SK-N-SH treated with all-trans-retinoic acid at 6 μM for 48 hours (cell line): ENCODE measurements at regions not wholly inside any gene's neighbourhood (a gene's known extent, or its start where the extent isn't known, plus 50 kb on each side); places are given as distances from the start of the nearest gene placed in this dataset.
A peak's percentile ranks its signal among the peaks of the same experiment; 100 is the strongest.

Source experiments
- ATAC-seq: fragments of 200-7000 bp; cut with Tn5 transposase; 3 replicates; pipeline ENCODE4 v1.9.1; 2020; ENCODE audit warnings: mild to moderate bottlenecking, moderate library complexity
- ARNTL ChIP-seq: fragments of 450-650 bp; formaldehyde crosslinking; IDR thresholded peaks from 2 replicates; pipeline ENCODE4 v1.5.0; 2020; ENCODE audit warnings: low read depth, mild to moderate bottlenecking, moderate library complexity, borderline replicate concordance
- BACH2 ChIP-seq: fragments of 250-450 bp; sonication (Bioruptor Pico); IDR thresholded peaks from 2 replicates; pipeline ENCODE4 v1.9.0; 2021; ENCODE audit warnings: mild to moderate bottlenecking, borderline replicate concordance
- ISL1 ChIP-seq: fragments of 250-450 bp; sonication (Bioruptor Pico); IDR thresholded peaks from 2 replicates; pipeline ENCODE4 v2.1.2; 2022; ENCODE audit warnings: mild to moderate bottlenecking, moderate library complexity
- OSR1 ChIP-seq: fragments of 250-450 bp; sonication (Bioruptor Pico); IDR thresholded peaks from 2 replicates; pipeline ENCODE4 v1.8.0; 2022; ENCODE audit warnings: moderate library complexity, mild to moderate bottlenecking, inconsistent platforms
- PPARA ChIP-seq: fragments of 250-450 bp; sonication (Bioruptor Pico); IDR thresholded peaks from 2 replicates; pipeline ENCODE4 v1.5.0; 2020; ENCODE audit warnings: mild to moderate bottlenecking, borderline replicate concordance
- SNAI2 ChIP-seq: fragments of 250-450 bp; sonication (Bioruptor Pico); IDR thresholded peaks from 2 replicates; pipeline ENCODE4 v1.5.0; 2020; ENCODE audit warnings: mild to moderate bottlenecking, moderate library complexity
- TCF4 ChIP-seq: fragments of 250-450 bp; sonication (Bioruptor Pico); IDR thresholded peaks from 2 replicates; pipeline ENCODE4 v1.8.0; 2021; ENCODE audit warnings: mild to moderate bottlenecking, moderate library complexity, borderline replicate concordance
- TOX ChIP-seq: fragments of 250-450 bp; sonication (Bioruptor Pico); IDR thresholded peaks from 2 replicates; pipeline ENCODE4 v1.8.0; 2021; ENCODE audit warnings: mild to moderate bottlenecking, moderate library complexity, borderline replicate concordance
- ZC3H10 ChIP-seq: fragments of 250-450 bp; sonication (Bioruptor Pico); IDR thresholded peaks from 2 replicates; pipeline ENCODE4 v1.5.1; 2021; ENCODE audit warnings: mild to moderate bottlenecking, moderate library complexity
- ZFP3 ChIP-seq: fragments of 250-450 bp; sonication (Bioruptor Pico); IDR thresholded peaks from 2 replicates; pipeline ENCODE4 v1.5.0; 2020; ENCODE audit warnings: mild to moderate bottlenecking, moderate library complexity
- ZFP30 ChIP-seq: fragments of 450-650 bp; formaldehyde crosslinking; IDR thresholded peaks from 2 replicates; pipeline ENCODE4 v1.5.0; 2022; ENCODE audit warnings: mild to moderate bottlenecking, moderate library complexity
- ZNF70 ChIP-seq: fragments of 450-650 bp; formaldehyde crosslinking; IDR thresholded peaks from 2 replicates; pipeline ENCODE4 v1.5.0; 2020; ENCODE audit warnings: mild to moderate bottlenecking, moderate library complexity
- ZNF8 ChIP-seq: fragments of 450-650 bp; formaldehyde crosslinking; IDR thresholded peaks from 2 replicates; pipeline ENCODE4 v1.5.0; 2020; ENCODE audit warnings: mild to moderate bottlenecking, moderate library complexity
- TF ChIP-seq, protein P1 (sequence below): fragments of 250-450 bp; sonication (Bioruptor Pico); IDR thresholded peaks from 2 replicates; pipeline ENCODE4 v1.5.0; 2020; ENCODE audit warnings: mild to moderate bottlenecking, moderate library complexity
- TF ChIP-seq, protein P2 (sequence below): fragments of 250-450 bp; sonication (Bioruptor Pico); IDR thresholded peaks from 2 replicates; pipeline ENCODE4 v1.5.1; 2021; ENCODE audit warnings: mild to moderate bottlenecking, moderate library complexity
- TF ChIP-seq, protein P3 (sequence below): fragments of 250-450 bp; sonication (Bioruptor Pico); IDR thresholded peaks from 2 replicates; pipeline ENCODE4 v1.8.0; 2021; ENCODE audit warnings: low read depth, mild to moderate bottlenecking, moderate library complexity, borderline replicate concordance
- TF ChIP-seq, protein P4 (sequence below): fragments of 250-450 bp; sonication (Bioruptor Pico); IDR thresholded peaks from 2 replicates; pipeline ENCODE4 v1.8.0; 2020; ENCODE audit warnings: mild to moderate bottlenecking, moderate library complexity, borderline replicate concordance
- TF ChIP-seq, protein P5 (sequence below): fragments of 250-450 bp; sonication (Bioruptor Pico); IDR thresholded peaks from 2 replicates; pipeline ENCODE4 v1.5.1; 2020; ENCODE audit warnings: low read depth, mild to moderate bottlenecking, moderate library complexity

- no peak for ATAC-seq
- TF ChIP-seq TCF4 (CRISPR knock-in tag) (no peak), ZNF8 (no peak), ZNF70 (CRISPR knock-in tag) (no peak), TOX (CRISPR knock-in tag) (no peak), ARNTL (no peak), OSR1 (CRISPR knock-in tag) (no peak)
- TF ChIP-seq, protein P1, sequence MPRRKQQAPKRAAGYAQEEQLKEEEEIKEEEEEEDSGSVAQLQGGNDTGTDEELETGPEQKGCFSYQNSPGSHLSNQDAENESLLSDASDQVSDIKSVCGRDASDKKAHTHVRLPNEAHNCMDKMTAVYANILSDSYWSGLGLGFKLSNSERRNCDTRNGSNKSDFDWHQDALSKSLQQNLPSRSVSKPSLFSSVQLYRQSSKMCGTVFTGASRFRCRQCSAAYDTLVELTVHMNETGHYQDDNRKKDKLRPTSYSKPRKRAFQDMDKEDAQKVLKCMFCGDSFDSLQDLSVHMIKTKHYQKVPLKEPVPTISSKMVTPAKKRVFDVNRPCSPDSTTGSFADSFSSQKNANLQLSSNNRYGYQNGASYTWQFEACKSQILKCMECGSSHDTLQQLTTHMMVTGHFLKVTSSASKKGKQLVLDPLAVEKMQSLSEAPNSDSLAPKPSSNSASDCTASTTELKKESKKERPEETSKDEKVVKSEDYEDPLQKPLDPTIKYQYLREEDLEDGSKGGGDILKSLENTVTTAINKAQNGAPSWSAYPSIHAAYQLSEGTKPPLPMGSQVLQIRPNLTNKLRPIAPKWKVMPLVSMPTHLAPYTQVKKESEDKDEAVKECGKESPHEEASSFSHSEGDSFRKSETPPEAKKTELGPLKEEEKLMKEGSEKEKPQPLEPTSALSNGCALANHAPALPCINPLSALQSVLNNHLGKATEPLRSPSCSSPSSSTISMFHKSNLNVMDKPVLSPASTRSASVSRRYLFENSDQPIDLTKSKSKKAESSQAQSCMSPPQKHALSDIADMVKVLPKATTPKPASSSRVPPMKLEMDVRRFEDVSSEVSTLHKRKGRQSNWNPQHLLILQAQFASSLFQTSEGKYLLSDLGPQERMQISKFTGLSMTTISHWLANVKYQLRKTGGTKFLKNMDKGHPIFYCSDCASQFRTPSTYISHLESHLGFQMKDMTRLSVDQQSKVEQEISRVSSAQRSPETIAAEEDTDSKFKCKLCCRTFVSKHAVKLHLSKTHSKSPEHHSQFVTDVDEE (CRISPR knock-in tag) = no peak
Measured at GRCh38 chr4:79625361-79625760, 217.3 kb upstream of the GK2 start.

DNA sequence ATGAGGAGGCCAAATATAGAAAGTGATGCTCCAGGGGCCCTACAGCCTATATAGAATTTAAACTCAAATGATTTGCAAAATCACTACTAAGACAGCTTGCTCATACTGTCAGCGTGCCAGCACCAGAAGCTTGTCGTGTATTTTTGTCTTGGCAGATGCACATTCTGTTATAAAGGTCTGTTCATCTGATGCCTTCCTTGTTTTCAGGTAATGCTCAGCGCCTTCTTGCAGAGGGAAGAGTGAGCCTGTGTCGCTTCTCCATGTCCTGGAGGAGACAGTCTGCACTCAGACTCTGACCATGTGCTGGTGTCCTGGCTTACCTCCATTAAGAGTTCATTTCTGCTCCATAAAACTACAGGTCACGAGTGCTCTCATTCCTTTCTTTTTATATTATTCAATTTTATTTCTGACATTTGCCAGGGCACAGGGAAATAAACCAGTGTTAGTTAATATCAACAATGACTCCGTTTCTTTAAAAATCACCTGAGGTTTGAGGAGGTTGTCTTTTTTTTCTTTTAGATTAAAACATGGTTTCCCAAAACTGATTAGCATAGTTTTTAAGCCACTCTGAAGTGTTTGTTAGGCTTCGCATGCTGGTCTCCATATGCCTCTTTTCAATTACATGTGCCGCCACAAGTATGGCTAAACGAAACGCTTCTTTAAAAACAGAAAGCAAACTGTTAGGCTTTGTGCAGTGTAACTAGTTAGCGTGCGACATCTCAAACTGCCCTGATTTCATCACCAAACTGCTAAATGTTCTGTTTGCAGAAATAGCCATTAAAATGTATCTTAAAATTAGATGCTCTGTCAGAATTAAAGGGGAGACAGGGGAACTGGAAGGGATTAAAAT lies 215.2 kb upstream of the GK2 start:
- TF ChIP-seq ZFP3 (no peak), ZC3H10 (CRISPR knock-in tag) (no peak), ISL1 (CRISPR knock-in tag) (peak; percentile 47; the same call in 1 of the 2 replicates)
- TF ChIP-seq, all 23 proteins: peak for 1
- ATAC-seq = peak; percentile 74

- no peak for ATAC-seq
- TF ChIP-seq, protein P2, sequence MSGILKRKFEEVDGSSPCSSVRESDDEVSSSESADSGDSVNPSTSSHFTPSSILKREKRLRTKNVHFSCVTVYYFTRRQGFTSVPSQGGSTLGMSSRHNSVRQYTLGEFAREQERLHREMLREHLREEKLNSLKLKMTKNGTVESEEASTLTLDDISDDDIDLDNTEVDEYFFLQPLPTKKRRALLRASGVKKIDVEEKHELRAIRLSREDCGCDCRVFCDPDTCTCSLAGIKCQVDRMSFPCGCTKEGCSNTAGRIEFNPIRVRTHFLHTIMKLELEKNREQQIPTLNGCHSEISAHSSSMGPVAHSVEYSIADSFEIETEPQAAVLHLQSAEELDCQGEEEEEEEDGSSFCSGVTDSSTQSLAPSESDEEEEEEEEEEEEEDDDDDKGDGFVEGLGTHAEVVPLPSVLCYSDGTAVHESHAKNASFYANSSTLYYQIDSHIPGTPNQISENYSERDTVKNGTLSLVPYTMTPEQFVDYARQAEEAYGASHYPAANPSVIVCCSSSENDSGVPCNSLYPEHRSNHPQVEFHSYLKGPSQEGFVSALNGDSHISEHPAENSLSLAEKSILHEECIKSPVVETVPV = no peak
Measured at GRCh38 chr4:79621061-79621460, 213.0 kb upstream of the GK2 start.

GRCh38 chr4:79620617-79621016 lies 212.6 kb upstream of the GK2 start:
- TF ChIP-seq OSR1 (CRISPR knock-in tag) (no peak), ZFP30 (CRISPR knock-in tag) (no peak), PPARA (no peak), ISL1 (CRISPR knock-in tag) (no peak), ZNF8 (no peak), ZNF70 (CRISPR knock-in tag) (no peak), BACH2 (CRISPR knock-in tag) (no peak), TOX (CRISPR knock-in tag) (no peak), ZFP3 (no peak)
- TF ChIP-seq, protein P3, sequence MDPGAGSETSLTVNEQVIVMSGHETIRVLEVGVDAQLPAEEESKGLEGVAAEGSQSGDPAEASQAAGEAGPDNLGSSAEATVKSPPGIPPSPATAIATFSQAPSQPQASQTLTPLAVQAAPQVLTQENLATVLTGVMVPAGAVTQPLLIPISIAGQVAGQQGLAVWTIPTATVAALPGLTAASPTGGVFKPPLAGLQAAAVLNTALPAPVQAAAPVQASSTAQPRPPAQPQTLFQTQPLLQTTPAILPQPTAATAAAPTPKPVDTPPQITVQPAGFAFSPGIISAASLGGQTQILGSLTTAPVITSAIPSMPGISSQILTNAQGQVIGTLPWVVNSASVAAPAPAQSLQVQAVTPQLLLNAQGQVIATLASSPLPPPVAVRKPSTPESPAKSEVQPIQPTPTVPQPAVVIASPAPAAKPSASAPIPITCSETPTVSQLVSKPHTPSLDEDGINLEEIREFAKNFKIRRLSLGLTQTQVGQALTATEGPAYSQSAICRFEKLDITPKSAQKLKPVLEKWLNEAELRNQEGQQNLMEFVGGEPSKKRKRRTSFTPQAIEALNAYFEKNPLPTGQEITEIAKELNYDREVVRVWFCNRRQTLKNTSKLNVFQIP = no peak
- TF ChIP-seq, protein P2 = no peak
- no peak for ATAC-seq

- TF ChIP-seq BACH2 (CRISPR knock-in tag) (no peak), SNAI2 (CRISPR knock-in tag) (0 out of 2 replicates have a peak, but pooled peaks have one; percentile 20), TCF4 (CRISPR knock-in tag) (no peak), TOX (CRISPR knock-in tag) (no peak), ARNTL (no peak), ISL1 (CRISPR knock-in tag) (peak; percentile 99)
- TF ChIP-seq, protein P4, sequence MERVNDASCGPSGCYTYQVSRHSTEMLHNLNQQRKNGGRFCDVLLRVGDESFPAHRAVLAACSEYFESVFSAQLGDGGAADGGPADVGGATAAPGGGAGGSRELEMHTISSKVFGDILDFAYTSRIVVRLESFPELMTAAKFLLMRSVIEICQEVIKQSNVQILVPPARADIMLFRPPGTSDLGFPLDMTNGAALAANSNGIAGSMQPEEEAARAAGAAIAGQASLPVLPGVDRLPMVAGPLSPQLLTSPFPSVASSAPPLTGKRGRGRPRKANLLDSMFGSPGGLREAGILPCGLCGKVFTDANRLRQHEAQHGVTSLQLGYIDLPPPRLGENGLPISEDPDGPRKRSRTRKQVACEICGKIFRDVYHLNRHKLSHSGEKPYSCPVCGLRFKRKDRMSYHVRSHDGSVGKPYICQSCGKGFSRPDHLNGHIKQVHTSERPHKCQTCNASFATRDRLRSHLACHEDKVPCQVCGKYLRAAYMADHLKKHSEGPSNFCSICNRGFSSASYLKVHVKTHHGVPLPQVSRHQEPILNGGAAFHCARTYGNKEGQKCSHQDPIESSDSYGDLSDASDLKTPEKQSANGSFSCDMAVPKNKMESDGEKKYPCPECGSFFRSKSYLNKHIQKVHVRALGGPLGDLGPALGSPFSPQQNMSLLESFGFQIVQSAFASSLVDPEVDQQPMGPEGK = no peak
- TF ChIP-seq, protein P5, sequence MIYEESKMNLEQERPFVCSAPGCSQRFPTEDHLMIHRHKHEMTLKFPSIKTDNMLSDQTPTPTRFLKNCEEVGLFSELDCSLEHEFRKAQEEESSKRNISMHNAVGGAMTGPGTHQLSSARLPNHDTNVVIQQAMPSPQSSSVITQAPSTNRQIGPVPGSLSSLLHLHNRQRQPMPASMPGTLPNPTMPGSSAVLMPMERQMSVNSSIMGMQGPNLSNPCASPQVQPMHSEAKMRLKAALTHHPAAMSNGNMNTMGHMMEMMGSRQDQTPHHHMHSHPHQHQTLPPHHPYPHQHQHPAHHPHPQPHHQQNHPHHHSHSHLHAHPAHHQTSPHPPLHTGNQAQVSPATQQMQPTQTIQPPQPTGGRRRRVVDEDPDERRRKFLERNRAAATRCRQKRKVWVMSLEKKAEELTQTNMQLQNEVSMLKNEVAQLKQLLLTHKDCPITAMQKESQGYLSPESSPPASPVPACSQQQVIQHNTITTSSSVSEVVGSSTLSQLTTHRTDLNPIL (CRISPR knock-in tag) = peak; percentile 42; the same call in 1 of the 2 replicates
- TF ChIP-seq, protein P2 = no peak
- ATAC-seq = no peak
Measured at GRCh38 chr4:79613269-79613935, 205.4 kb upstream of the GK2 start.
